ENCODE measurements at regions not wholly inside any gene's neighbourhood (a gene's known extent, or its start where the extent isn't known, plus 50 kb on each side); places are given as distances from the start of the nearest gene placed in this dataset.

GRCh38 chr12:34526946-34527345 is 504.6 kb downstream of the ALG10 start:
- TF ChIP-seq, protein P1, sequence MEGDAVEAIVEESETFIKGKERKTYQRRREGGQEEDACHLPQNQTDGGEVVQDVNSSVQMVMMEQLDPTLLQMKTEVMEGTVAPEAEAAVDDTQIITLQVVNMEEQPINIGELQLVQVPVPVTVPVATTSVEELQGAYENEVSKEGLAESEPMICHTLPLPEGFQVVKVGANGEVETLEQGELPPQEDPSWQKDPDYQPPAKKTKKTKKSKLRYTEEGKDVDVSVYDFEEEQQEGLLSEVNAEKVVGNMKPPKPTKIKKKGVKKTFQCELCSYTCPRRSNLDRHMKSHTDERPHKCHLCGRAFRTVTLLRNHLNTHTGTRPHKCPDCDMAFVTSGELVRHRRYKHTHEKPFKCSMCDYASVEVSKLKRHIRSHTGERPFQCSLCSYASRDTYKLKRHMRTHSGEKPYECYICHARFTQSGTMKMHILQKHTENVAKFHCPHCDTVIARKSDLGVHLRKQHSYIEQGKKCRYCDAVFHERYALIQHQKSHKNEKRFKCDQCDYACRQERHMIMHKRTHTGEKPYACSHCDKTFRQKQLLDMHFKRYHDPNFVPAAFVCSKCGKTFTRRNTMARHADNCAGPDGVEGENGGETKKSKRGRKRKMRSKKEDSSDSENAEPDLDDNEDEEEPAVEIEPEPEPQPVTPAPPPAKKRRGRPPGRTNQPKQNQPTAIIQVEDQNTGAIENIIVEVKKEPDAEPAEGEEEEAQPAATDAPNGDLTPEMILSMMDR (conservative IDR thresholded peaks at IDR 0.05; ENCODE audit: control insufficient read depth, insufficient read depth, low read depth, low read length), result no peak
- DNase-seq (ENCODE audit: low read depth), result peak; percentile 0
- H3K4me3 ChIP-seq (ENCODE audit: control insufficient read depth, low read depth, low read length), result no peak overlapping the region

GRCh38 chr12:34547276-34547675 is 525.0 kb downstream of the ALG10 start:
- TF ChIP-seq, protein P1 (conservative IDR thresholded peaks at IDR 0.05; ENCODE audit: control insufficient read depth, insufficient read depth, low read depth, low read length), result no peak
- no peak overlapping the region for H3K4me3 ChIP-seq (ENCODE audit: control insufficient read depth, low read depth, low read length)
- DNase-seq (ENCODE audit: low read depth), result no peak

- H3K4me3 ChIP-seq (ENCODE audit: control insufficient read depth, low read depth, low read length), result no peak overlapping the region
- TF ChIP-seq, protein P1 (conservative IDR thresholded peaks at IDR 0.05; ENCODE audit: control insufficient read depth, insufficient read depth, low read depth, low read length), result no peak
- no peak for DNase-seq (ENCODE audit: low read depth)
These were observed 569.7 kb downstream of the ALG10 start for GRCh38 chr12:34591966-34592365.

GRCh38 chr12:34595749-34596733 is 573.7 kb downstream of the ALG10 start:
- TF ChIP-seq, protein P1 (conservative IDR thresholded peaks at IDR 0.05; ENCODE audit: control insufficient read depth, insufficient read depth, low read depth, low read length), result no peak
- no peak for DNase-seq (ENCODE audit: low read depth)
- H3K4me3 ChIP-seq (ENCODE audit: control insufficient read depth, low read depth, low read length), result no peak overlapping the region

DNA sequence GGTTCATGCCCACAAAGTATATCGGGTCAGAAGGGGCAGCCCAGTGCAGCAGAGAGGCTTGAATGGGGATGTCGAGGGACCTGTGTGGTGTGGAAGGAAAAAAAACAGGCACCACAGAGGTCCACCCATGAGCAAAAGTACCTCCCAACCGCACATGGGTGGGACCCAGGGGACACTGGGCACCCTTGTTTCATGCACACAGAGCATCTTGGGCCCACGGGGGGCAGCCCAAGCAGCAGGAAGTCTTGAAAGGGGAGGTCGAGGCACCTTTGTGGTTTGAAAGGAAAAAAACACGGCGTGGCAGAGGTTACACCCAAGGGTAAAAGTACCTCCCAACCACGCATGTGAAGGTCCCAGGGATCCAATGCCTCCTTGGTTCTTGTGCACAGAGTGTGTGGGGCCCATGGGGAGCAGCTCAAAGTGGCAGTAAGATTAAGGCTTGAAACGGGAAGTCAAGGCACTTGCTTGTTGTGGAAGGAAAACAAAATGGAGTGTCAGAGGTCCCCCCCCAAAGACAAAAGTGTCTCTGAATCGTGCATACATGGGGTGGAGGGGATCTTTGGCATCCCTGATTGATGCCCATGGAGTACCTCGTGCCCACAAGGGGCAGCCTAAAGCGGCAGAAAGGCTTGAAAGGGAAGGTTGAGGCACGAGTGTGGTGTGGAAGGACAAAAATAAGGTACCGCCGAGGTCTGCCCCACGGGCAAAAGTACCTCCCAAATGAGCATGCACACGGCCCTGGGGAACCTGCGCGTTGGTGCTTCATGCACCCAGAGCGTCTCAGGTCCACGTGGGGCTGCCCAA is 575.5 kb downstream of the ALG10 start:
- H3K4me3 ChIP-seq (ENCODE audit: control insufficient read depth, low read depth, low read length), result no peak overlapping the region
- DNase-seq (ENCODE audit: low read depth), result no peak
- TF ChIP-seq, protein P1 (conservative IDR thresholded peaks at IDR 0.05; ENCODE audit: control insufficient read depth, insufficient read depth, low read depth, low read length), result no peak

DNA sequence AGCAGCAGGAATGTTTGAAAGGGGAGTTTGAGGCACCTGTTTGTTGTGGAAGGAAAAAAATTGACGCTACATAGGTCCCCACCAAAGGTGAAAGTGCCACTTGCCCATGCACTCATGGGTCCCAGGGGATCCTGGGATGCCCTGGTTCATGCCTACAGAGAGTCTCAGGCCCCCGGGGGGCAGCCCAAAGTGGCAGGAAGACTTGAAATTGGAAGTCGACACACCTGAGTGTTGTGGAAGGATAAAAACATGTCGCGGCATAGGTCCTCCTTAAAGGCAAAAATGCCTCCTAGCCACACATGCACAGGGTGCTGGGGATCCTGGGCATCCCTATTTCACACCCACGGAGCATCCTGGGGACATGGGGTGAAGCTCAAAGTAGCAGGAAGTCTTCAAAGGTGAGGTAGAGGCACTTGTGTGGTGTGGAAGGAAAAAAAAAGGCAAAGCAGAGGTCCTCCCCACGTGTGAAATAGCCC is 576.1 kb downstream of the ALG10 start:
- TF ChIP-seq, protein P1 (conservative IDR thresholded peaks at IDR 0.05; ENCODE audit: control insufficient read depth, insufficient read depth, low read depth, low read length), result no peak

More for the DNA sequence above, 576.1 kb downstream of the ALG10 start:
- no peak overlapping the region for H3K4me3 ChIP-seq (ENCODE audit: control insufficient read depth, low read depth, low read length)
- DNase-seq (ENCODE audit: low read depth), result no peak

All from fibroblast of mammary gland (primary cell).